ENCODE measurements at regions not wholly inside any gene's neighbourhood (a gene's known extent, or its start where the extent isn't known, plus 50 kb on each side); places are given as distances from the start of the nearest gene placed in this dataset.

GRCh38 chr17:34008125-34008524, 247.0 kb upstream of the CCL2 start:
- no peak for TF ChIP-seq CTCF (conservative IDR thresholded peaks at IDR 0.05; ENCODE audit: low read length)
- no peak for TF ChIP-seq EZH2phosphoT487 (IDR thresholded peaks at IDR 0.05; ENCODE audit: borderline replicate concordance)

All from Loucy (cell line).